Esophagus muscularis mucosa (tissue), 3 donors: ENCODE measurements at regions not wholly inside any gene's neighbourhood (a gene's known extent, or its start where the extent isn't known, plus 50 kb on each side); places are given as distances from the start of the nearest gene placed in this dataset.

Source experiments
- POLR2A ChIP-seq: fragments of 450-650 bp; IDR thresholded peaks from one replicate; pipeline ENCODE4 v1.6.1; 2017; ENCODE audit warnings: antibody characterized with exemption, moderate library complexity, mild to moderate bottlenecking, low read depth
- TF ChIP-seq, protein P1 (sequence below), 3 experiments: fragments of 200-600 bp in 2 of 3; fragments of 450-650 bp in 1 of 3; sonication (generic) in 2 of 3; IDR thresholded peaks; one replicate each; pipeline ENCODE4 v1.5.1; 2017 to 2019; ENCODE audit warnings: antibody characterized with exemption in 3 of 3, mild to moderate bottlenecking in 2 of 3, moderate library complexity in 1 of 3

DNA sequence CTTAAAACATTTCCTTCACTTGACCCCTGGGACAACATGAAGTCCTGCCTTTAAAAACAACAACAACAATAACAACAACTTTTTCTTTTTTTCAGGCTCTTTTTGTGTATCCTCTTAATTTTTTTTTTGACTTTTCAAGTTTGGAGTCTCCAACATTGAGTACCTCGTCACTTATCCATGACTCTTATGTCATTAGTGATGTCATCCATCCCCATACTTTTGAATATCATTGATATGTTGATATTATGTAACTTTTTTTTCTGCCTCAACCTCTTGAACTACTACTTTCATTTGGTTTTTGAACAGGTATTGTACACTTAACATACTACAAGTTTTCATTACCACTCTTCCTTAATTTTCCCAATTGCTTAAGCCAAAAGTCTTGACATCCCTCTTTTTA is 143.0 kb upstream of the ATXN7L3B start:
- TF ChIP-seq, protein P1, sequence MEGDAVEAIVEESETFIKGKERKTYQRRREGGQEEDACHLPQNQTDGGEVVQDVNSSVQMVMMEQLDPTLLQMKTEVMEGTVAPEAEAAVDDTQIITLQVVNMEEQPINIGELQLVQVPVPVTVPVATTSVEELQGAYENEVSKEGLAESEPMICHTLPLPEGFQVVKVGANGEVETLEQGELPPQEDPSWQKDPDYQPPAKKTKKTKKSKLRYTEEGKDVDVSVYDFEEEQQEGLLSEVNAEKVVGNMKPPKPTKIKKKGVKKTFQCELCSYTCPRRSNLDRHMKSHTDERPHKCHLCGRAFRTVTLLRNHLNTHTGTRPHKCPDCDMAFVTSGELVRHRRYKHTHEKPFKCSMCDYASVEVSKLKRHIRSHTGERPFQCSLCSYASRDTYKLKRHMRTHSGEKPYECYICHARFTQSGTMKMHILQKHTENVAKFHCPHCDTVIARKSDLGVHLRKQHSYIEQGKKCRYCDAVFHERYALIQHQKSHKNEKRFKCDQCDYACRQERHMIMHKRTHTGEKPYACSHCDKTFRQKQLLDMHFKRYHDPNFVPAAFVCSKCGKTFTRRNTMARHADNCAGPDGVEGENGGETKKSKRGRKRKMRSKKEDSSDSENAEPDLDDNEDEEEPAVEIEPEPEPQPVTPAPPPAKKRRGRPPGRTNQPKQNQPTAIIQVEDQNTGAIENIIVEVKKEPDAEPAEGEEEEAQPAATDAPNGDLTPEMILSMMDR (IDR thresholded peaks at IDR 0.05) = no peak
- no peak for TF ChIP-seq POLR2A
